Liver (tissue), 3 donors: ENCODE measurements at regions not wholly inside any gene's neighbourhood (a gene's known extent, or its start where the extent isn't known, plus 50 kb on each side); places are given as distances from the start of the nearest gene placed in this dataset.

Experiments used
- CTCF ChIP-seq: fragments of 150-350 bp; IDR thresholded peaks from 2 replicates; pipeline ENCODE4 v1.5.1; 2017; ENCODE audit warnings: improper control_type of control experiment, low read depth, low read length; ENCODE audit not compliant: missing input control
- EGR1 ChIP-seq, 2 donors: IDR thresholded peaks; 2 replicates each; pipeline ENCODE4 v1.6.1; 2016 to 2018; ENCODE audit warnings: antibody characterized with exemption in 2 of 2, low read depth in 2 of 2
- GABPA ChIP-seq, 2 donors: IDR thresholded peaks in 1 of 2; conservative IDR thresholded peaks in 1 of 2; 2 replicates each; pipeline ENCODE4 v1.6.1; 2016; ENCODE audit warnings: antibody characterized with exemption in 2 of 2, mild to moderate bottlenecking in 1 of 2, moderate library complexity in 1 of 2
- MAX ChIP-seq: IDR thresholded peaks from 2 replicates; pipeline ENCODE4 v1.6.1; 2016; ENCODE audit warnings: antibody characterized with exemption
- RAD21 ChIP-seq, 2 donors: IDR thresholded peaks; 2 replicates each; pipeline ENCODE4 v1.6.1; 2016; ENCODE audit warnings: antibody characterized with exemption in 2 of 2, mild to moderate bottlenecking in 2 of 2
- RXRA ChIP-seq, 2 donors: IDR thresholded peaks; 2 replicates each; pipeline ENCODE4 v1.6.1; 2017 to 2018; ENCODE audit warnings: antibody characterized with exemption in 2 of 2, mild to moderate bottlenecking in 1 of 2
- TAF1 ChIP-seq: conservative IDR thresholded peaks from 2 replicates; pipeline ENCODE4 v1.6.1; 2016; ENCODE audit warnings: antibody characterized with exemption, mild to moderate bottlenecking
- YY1 ChIP-seq: IDR thresholded peaks from 2 replicates; pipeline ENCODE4 v1.6.1; 2016; ENCODE audit warnings: antibody characterized with exemption, mild to moderate bottlenecking
- ZBTB33 ChIP-seq: IDR thresholded peaks from 2 replicates; pipeline ENCODE4 v1.6.1; 2016; ENCODE audit warnings: antibody characterized with exemption
- donor health status: healthy.
- donor health status: healthy.

DNA sequence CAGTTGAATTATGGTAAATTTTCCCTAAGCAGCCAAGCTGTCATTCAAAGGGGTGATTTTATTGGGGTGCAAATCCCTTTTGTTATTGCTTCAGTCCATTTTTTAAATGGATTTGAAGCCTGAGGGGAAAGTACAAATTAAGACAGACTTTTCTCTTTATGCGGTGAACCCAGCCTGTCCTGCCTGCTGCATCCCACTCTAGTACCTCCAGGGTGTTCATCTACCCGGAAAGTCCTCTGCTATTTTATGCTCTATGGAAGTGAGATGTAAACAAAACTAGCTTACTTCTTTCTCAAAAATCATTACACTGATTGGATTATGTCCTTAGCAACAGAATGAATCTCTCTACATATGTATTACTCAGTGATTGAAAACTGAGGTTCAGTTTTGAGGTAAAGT is 1088.9 kb upstream of the CITED2 start:
- TF ChIP-seq GABPA (IDR thresholded peaks at IDR 0.05 in 1 of 2, conservative IDR thresholded peaks at IDR 0.05 in 1 of 2) (peak in 1 of 2 donors; percentile 3), CTCF (no peak), ZBTB33 (no peak), MAX (no peak), TAF1 (no peak), RXRA (IDR thresholded peaks at IDR 0.05) (peak in 1 of 2 donors; percentile 5), RAD21 (IDR thresholded peaks at IDR 0.05) (no peak), EGR1 (IDR thresholded peaks at IDR 0.05; ENCODE audit: low read depth in 2 of 2) (no peak), YY1 (no peak)
